D721Med (cell line): ENCODE measurements at regions not wholly inside any gene's neighbourhood (a gene's known extent, or its start where the extent isn't known, plus 50 kb on each side); places are given as distances from the start of the nearest gene placed in this dataset.
A peak's percentile ranks its signal among the peaks of the same experiment; 100 is the strongest.

Experiments
- DNase-seq: peaks from one replicate; pipeline ENCODE4 v3.0.0; 2011; ENCODE audit warnings: low spot score; ENCODE audit not compliant: insufficient read length
- FAIRE-seq: peaks from 2 replicates; lab custom pipeline; 2011; peaks lifted over from hg19 to GRCh38; lab: Jason Lieb, UNC
- TF ChIP-seq, protein P1 (sequence below): IDR thresholded peaks from 2 replicates; pipeline ENCODE4 v1.5.1; 2012; ENCODE audit warnings: mild to moderate bottlenecking, control low read depth; ENCODE audit not compliant: insufficient read depth; ENCODE audit errors: missing control alignments

DNA sequence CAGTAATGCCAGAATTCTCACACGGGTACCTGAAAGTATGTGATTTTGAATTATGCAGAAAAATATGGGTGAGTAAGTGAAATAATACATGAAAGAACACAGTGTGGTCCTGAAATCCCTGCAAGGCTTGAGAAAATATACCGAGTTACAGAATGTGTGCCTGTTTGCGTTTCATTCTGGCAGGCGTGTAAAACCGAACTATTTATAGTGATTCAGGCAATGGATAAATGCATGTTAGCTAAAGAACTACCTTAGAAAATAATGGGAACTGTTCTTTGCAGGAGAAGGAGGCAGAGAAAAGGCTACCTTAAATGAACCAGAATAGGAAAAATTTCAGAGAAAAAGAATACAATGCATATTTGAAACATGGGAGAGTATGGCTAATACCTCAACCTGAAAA lies 145.8 kb upstream of the KCNQ5 start:
- DNase-seq (no peak), FAIRE-seq (peak; percentile 56)
- TF ChIP-seq, protein P1, sequence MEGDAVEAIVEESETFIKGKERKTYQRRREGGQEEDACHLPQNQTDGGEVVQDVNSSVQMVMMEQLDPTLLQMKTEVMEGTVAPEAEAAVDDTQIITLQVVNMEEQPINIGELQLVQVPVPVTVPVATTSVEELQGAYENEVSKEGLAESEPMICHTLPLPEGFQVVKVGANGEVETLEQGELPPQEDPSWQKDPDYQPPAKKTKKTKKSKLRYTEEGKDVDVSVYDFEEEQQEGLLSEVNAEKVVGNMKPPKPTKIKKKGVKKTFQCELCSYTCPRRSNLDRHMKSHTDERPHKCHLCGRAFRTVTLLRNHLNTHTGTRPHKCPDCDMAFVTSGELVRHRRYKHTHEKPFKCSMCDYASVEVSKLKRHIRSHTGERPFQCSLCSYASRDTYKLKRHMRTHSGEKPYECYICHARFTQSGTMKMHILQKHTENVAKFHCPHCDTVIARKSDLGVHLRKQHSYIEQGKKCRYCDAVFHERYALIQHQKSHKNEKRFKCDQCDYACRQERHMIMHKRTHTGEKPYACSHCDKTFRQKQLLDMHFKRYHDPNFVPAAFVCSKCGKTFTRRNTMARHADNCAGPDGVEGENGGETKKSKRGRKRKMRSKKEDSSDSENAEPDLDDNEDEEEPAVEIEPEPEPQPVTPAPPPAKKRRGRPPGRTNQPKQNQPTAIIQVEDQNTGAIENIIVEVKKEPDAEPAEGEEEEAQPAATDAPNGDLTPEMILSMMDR, result no peak

DNA sequence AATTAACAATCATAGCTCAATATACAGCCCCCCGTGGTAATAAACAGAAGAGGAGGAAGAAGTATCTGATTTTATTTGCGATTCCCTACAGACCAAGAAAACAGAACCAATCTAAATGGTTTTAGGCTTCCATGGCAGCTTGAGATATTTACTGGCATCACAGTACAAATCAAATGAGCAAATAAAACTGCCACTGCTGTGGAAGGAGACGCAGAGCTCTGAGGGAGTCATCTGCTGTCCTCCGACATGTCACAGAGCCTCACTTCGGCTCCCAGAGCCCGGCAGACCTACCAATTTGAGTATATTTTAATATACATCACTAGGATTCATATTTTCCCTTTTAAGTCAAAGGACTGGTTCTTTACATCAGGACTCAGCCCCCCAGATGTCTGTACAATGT lies 145.2 kb upstream of the KCNQ5 start:
- DNase-seq (no peak), FAIRE-seq (no peak)
- TF ChIP-seq, protein P1, result no peak

DNA sequence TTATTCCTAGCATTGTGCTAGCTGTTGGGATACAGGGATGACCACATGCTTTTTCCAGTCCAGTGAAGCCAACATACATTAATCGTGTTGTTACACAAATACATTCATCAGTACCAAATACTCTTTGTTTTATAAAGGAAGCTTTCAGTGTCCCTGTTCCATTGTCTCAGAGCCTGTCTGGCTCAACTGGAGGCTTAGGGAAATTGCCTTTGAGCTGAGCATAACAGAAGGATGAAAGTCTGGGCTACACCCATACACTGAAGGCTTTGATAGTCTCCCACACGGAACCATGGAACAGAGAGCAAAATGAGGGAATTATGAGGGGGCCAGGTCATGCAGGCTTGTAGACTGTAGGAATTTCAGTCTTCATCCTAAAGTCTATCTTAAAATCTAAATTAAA lies 126.4 kb upstream of the KCNQ5 start:
- TF ChIP-seq, protein P1, result no peak
- FAIRE-seq (no peak), DNase-seq (no peak)

DNA sequence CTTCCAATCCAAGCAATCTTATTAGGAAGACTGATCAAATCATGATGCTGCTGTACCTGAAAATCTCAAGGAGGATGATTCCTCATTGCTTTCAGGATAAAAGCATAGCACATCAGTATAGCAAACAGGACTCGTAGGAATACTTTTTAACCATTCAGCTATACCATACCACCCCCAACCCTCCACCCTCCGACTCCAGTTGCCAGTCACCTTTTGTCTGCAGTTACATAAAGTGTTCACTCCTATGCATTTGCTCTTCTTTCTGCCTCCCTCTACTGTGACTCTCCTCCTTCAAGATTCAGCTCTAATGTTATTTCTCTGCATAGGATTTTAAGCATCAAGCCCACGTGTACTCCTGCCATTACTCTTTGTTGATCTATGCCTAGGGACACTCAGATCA lies 124.7 kb upstream of the KCNQ5 start:
- FAIRE-seq (no peak), DNase-seq (no peak)
- TF ChIP-seq, protein P1, result no peak

GRCh38 chr6:72500669-72501068 lies 121.2 kb upstream of the KCNQ5 start:
- FAIRE-seq (no peak), DNase-seq (no peak)
- TF ChIP-seq, protein P1, result no peak

GRCh38 chr6:72504406-72504805 lies 117.5 kb upstream of the KCNQ5 start:
- TF ChIP-seq, protein P1, result no peak
- FAIRE-seq, result peak; percentile 35
- no peak for DNase-seq

GRCh38 chr6:72505446-72505845 lies 116.4 kb upstream of the KCNQ5 start:
- DNase-seq (no peak), FAIRE-seq (no peak)
- TF ChIP-seq, protein P1, result no peak
